ENCODE measurements at regions not wholly inside any gene's neighbourhood (a gene's known extent, or its start where the extent isn't known, plus 50 kb on each side); places are given as distances from the start of the nearest gene placed in this dataset.
"Not testable (repeated sequence)": the region's sequence is repeated elsewhere in the genome, so short reads cannot be mapped to it uniquely, and the experiment has no call there.

DNA sequence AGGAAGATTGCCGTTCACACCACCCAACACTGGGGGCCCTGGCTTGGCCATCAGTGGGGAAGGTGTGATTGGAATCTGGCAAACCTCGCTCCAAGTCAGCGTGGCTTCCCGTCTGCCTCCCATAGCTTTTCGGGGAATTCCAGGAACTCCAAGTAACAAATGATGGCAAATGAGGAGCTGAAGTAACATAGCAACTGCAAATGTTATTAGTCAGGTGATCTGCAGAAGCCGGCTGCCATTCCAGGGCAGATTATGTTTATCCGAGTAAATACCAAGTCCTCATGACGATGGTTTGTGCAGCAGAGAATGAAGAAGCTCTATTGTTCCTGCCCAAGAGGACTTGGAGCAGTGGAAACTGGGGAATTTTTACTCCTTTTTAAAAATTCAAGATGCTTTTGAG is 270.5 kb upstream of the PODXL start:
- no peak overlapping the region for H3K4me3 ChIP-seq (replicated peaks; ENCODE audit: insufficient read depth, low read length)
- DNase-seq (ENCODE audit: low read depth in 1 of 2, low spot score in 1 of 2): no peak
- no peaks in the 10 kb centered on the region for H3K27me3 ChIP-seq (ENCODE audit: insufficient read depth, poor library complexity, severe bottlenecking)
- no peak overlapping the region for H3K27ac ChIP-seq (replicated peaks)
- TF ChIP-seq, protein P1, sequence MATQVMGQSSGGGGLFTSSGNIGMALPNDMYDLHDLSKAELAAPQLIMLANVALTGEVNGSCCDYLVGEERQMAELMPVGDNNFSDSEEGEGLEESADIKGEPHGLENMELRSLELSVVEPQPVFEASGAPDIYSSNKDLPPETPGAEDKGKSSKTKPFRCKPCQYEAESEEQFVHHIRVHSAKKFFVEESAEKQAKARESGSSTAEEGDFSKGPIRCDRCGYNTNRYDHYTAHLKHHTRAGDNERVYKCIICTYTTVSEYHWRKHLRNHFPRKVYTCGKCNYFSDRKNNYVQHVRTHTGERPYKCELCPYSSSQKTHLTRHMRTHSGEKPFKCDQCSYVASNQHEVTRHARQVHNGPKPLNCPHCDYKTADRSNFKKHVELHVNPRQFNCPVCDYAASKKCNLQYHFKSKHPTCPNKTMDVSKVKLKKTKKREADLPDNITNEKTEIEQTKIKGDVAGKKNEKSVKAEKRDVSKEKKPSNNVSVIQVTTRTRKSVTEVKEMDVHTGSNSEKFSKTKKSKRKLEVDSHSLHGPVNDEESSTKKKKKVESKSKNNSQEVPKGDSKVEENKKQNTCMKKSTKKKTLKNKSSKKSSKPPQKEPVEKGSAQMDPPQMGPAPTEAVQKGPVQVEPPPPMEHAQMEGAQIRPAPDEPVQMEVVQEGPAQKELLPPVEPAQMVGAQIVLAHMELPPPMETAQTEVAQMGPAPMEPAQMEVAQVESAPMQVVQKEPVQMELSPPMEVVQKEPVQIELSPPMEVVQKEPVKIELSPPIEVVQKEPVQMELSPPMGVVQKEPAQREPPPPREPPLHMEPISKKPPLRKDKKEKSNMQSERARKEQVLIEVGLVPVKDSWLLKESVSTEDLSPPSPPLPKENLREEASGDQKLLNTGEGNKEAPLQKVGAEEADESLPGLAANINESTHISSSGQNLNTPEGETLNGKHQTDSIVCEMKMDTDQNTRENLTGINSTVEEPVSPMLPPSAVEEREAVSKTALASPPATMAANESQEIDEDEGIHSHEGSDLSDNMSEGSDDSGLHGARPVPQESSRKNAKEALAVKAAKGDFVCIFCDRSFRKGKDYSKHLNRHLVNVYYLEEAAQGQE (IDR thresholded peaks at IDR 0.05; ENCODE audit: insufficient replicate concordance, low read depth): no peak
- TF ChIP-seq SPI1 (IDR thresholded peaks at IDR 0.05; ENCODE audit: borderline replicate concordance, low read depth) (no peak), POLR2AphosphoS5 (IDR thresholded peaks at IDR 0.05; ENCODE audit: low read depth) (no peak), GABPA (IDR thresholded peaks at IDR 0.05; ENCODE audit: low read depth) (no peak)
- TF ChIP-seq, protein P2, sequence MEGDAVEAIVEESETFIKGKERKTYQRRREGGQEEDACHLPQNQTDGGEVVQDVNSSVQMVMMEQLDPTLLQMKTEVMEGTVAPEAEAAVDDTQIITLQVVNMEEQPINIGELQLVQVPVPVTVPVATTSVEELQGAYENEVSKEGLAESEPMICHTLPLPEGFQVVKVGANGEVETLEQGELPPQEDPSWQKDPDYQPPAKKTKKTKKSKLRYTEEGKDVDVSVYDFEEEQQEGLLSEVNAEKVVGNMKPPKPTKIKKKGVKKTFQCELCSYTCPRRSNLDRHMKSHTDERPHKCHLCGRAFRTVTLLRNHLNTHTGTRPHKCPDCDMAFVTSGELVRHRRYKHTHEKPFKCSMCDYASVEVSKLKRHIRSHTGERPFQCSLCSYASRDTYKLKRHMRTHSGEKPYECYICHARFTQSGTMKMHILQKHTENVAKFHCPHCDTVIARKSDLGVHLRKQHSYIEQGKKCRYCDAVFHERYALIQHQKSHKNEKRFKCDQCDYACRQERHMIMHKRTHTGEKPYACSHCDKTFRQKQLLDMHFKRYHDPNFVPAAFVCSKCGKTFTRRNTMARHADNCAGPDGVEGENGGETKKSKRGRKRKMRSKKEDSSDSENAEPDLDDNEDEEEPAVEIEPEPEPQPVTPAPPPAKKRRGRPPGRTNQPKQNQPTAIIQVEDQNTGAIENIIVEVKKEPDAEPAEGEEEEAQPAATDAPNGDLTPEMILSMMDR (IDR thresholded peaks at IDR 0.05; ENCODE audit: insufficient read depth, low read length): no peak

GRCh38 chr7:131823961-131824440 is 267.6 kb upstream of the PODXL start:
- DNase-seq (ENCODE audit: low read depth in 1 of 2, low spot score in 1 of 2); H3K27ac ChIP-seq (replicated peaks); H3K27me3 ChIP-seq (ENCODE audit: insufficient read depth, poor library complexity, severe bottlenecking); H3K4me3 ChIP-seq (replicated peaks; ENCODE audit: insufficient read depth, low read length): not testable (repeated sequence)

DNA sequence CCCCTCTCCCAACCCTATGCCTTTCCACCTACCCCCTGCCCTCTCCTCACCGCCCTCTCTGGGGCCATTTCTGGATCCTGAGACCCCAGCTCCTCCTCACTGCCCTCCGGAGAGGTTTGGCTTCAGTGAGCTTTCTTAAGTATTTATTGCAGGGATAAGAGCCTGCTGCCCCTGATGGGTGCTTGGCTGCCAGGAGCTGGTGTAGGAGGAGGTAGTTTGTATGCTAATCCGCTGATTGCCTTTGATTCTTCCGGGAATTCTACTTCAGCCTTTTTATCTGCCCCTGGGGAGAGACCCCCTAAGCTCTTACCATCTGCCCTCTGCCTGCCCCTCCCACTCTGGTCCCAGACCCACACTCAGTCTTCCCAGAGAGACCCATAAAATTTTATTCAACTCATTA is 263.5 kb upstream of the PODXL start:
- Histone ChIP-seq H3K4me3 (replicated peaks; ENCODE audit: insufficient read depth, low read length) (no peak overlapping the region), H3K27me3 (ENCODE audit: insufficient read depth, poor library complexity, severe bottlenecking) (no peaks in the 10 kb centered on the region), H3K27ac (replicated peaks) (no peak overlapping the region)
- DNase-seq (ENCODE audit: low read depth in 1 of 2, low spot score in 1 of 2): no peak
- no peak for TF ChIP-seq GABPA (IDR thresholded peaks at IDR 0.05; ENCODE audit: low read depth)

GRCh38 chr7:131816391-131817007 is 260.1 kb upstream of the PODXL start:
- no peak overlapping the region for H3K27ac ChIP-seq (replicated peaks)
- H3K27me3 ChIP-seq (ENCODE audit: insufficient read depth, poor library complexity, severe bottlenecking): no peaks in the 10 kb centered on the region
- DNase-seq (ENCODE audit: low read depth in 1 of 2, low spot score in 1 of 2): no peak
- no peak for TF ChIP-seq POLR2AphosphoS5 (IDR thresholded peaks at IDR 0.05; ENCODE audit: low read depth)
- TF ChIP-seq, protein P2 (IDR thresholded peaks at IDR 0.05; ENCODE audit: insufficient read depth, low read length): no peak
- no peak for TF ChIP-seq SPI1 (IDR thresholded peaks at IDR 0.05; ENCODE audit: borderline replicate concordance, low read depth)
- no peak for TF ChIP-seq GABPA (IDR thresholded peaks at IDR 0.05; ENCODE audit: low read depth)
- H3K4me3 ChIP-seq (replicated peaks; ENCODE audit: insufficient read depth, low read length): no peak overlapping the region

DNA sequence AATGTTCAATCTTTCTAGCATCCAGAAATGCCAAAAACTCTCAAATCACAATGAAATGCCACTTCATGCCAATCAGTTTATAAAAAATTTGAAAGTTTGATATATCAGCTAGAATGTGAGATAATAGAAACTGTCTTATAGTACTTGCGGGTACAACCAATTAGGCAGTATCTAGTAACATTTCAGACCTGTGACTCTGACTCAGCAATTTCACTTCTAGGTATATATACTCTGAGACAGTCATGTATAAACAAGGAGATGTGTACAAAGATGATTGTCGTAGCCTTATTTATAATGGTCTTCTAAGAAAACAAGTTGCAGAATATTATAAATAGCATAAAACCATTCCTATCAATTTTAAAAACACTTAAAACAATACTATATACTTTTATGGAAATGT is 252.3 kb upstream of the PODXL start:
- TF ChIP-seq SPI1 (IDR thresholded peaks at IDR 0.05; ENCODE audit: borderline replicate concordance, low read depth) (no peak), GABPA (IDR thresholded peaks at IDR 0.05; ENCODE audit: low read depth) (no peak), POLR2AphosphoS5 (IDR thresholded peaks at IDR 0.05; ENCODE audit: low read depth) (no peak)
- TF ChIP-seq, protein P1 (IDR thresholded peaks at IDR 0.05; ENCODE audit: insufficient replicate concordance, low read depth): no peak
- TF ChIP-seq, protein P2 (IDR thresholded peaks at IDR 0.05; ENCODE audit: insufficient read depth, low read length): no peak
- H3K27me3 ChIP-seq (ENCODE audit: insufficient read depth, poor library complexity, severe bottlenecking): no peaks in the 10 kb centered on the region
- no peak for DNase-seq (ENCODE audit: low read depth in 1 of 2, low spot score in 1 of 2)
- H3K4me3 ChIP-seq (replicated peaks; ENCODE audit: insufficient read depth, low read length): no peak overlapping the region
- no peak overlapping the region for H3K27ac ChIP-seq (replicated peaks)

DNA sequence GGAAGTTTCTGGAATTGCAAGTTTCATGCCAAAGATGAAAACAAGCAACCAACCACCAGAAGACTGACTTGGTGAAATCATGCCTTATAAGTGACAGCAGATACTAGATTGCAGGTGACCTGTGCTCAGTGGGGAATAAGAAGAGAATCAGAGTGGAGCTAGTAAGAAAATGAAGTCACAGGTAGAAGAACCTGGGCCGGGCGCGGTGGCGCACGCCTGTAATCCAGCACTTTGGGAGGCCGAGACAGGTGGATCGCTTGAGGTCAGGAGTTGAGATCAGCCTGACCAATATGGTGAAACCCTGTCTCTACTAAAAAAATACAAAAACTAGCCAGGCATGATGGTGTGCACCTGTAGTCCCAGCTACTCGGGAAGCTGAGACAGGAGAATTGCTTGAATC is 251.7 kb upstream of the PODXL start:
- H3K27me3 ChIP-seq (ENCODE audit: insufficient read depth, poor library complexity, severe bottlenecking); H3K27ac ChIP-seq (replicated peaks); H3K4me3 ChIP-seq (replicated peaks; ENCODE audit: insufficient read depth, low read length); DNase-seq (ENCODE audit: low read depth in 1 of 2, low spot score in 1 of 2): not testable (repeated sequence)
